ENCODE measurements at regions not wholly inside any gene's neighbourhood (a gene's known extent, or its start where the extent isn't known, plus 50 kb on each side); places are given as distances from the start of the nearest gene placed in this dataset.

- H3K9ac ChIP-seq (ENCODE audit: low read depth, low read length): no peak overlapping the region
- no peak overlapping the region for H3K4me2 ChIP-seq (ENCODE audit: low read length)
- no peaks in the 10 kb centered on the region for H3K4me1 ChIP-seq (ENCODE audit: control insufficient read depth, insufficient read depth, low read length)
- H3K9me3 ChIP-seq (replicated peaks; ENCODE audit: low read length): no peaks in the 10 kb centered on the region
- no peaks in the 10 kb centered on the region for H3K27me3 ChIP-seq (ENCODE audit: control insufficient read depth, insufficient read depth, low read length)
- no peaks in the 10 kb centered on the region for H3K36me3 ChIP-seq (ENCODE audit: insufficient read depth, low read length)
- no peak overlapping the region for H3K4me3 ChIP-seq (ENCODE audit: low read length)
These were observed 880.9 kb downstream of the ANKRD7 start for GRCh38 chr7:119105381-119105780.

- Histone ChIP-seq H3K9ac (ENCODE audit: low read depth, low read length) (no peak overlapping the region), H3K9me3 (replicated peaks; ENCODE audit: low read length) (no peaks in the 10 kb centered on the region), H3K36me3 (ENCODE audit: insufficient read depth, low read length) (no peaks in the 10 kb centered on the region), H3K4me2 (ENCODE audit: low read length) (no peak overlapping the region), H3K4me3 (ENCODE audit: low read length) (no peak overlapping the region), H3K27me3 (ENCODE audit: control insufficient read depth, insufficient read depth, low read length) (no peaks in the 10 kb centered on the region), H3K4me1 (ENCODE audit: control insufficient read depth, insufficient read depth, low read length) (no peaks in the 10 kb centered on the region)
These were observed 898.8 kb downstream of the ANKRD7 start for GRCh38 chr7:119123326-119123725.

- Histone ChIP-seq H3K27me3 (ENCODE audit: control insufficient read depth, insufficient read depth, low read length) (no peaks in the 10 kb centered on the region), H3K36me3 (ENCODE audit: insufficient read depth, low read length) (no peaks in the 10 kb centered on the region), H3K4me2 (ENCODE audit: low read length) (no peak overlapping the region), H3K4me3 (ENCODE audit: low read length) (no peak overlapping the region), H3K9me3 (replicated peaks; ENCODE audit: low read length) (no peaks in the 10 kb centered on the region), H3K9ac (ENCODE audit: low read depth, low read length) (no peak overlapping the region), H3K4me1 (ENCODE audit: control insufficient read depth, insufficient read depth, low read length) (no peaks in the 10 kb centered on the region)
These were observed 903.2 kb downstream of the ANKRD7 start for GRCh38 chr7:119127706-119128105.

GRCh38 chr7:119132436-119132835 is 907.9 kb downstream of the ANKRD7 start:
- H3K27me3 ChIP-seq (ENCODE audit: control insufficient read depth, insufficient read depth, low read length): no peaks in the 10 kb centered on the region
- H3K36me3 ChIP-seq (ENCODE audit: insufficient read depth, low read length): no peaks in the 10 kb centered on the region
- no peaks in the 10 kb centered on the region for H3K9me3 ChIP-seq (replicated peaks; ENCODE audit: low read length)
- no peak overlapping the region for H3K4me2 ChIP-seq (ENCODE audit: low read length)
- H3K9ac ChIP-seq (ENCODE audit: low read depth, low read length): no peak overlapping the region
- H3K4me3 ChIP-seq (ENCODE audit: low read length): no peak overlapping the region
- H3K4me1 ChIP-seq (ENCODE audit: control insufficient read depth, insufficient read depth, low read length): no peaks in the 10 kb centered on the region

- Histone ChIP-seq H3K27me3 (ENCODE audit: control insufficient read depth, insufficient read depth, low read length) (no peaks in the 10 kb centered on the region), H3K4me1 (ENCODE audit: control insufficient read depth, insufficient read depth, low read length) (no peaks in the 10 kb centered on the region), H3K4me2 (ENCODE audit: low read length) (no peak overlapping the region), H3K9ac (ENCODE audit: low read depth, low read length) (no peak overlapping the region), H3K4me3 (ENCODE audit: low read length) (no peak overlapping the region), H3K36me3 (ENCODE audit: insufficient read depth, low read length) (no peaks in the 10 kb centered on the region), H3K9me3 (replicated peaks; ENCODE audit: low read length) (no peaks in the 10 kb centered on the region)
These were observed 942.9 kb downstream of the ANKRD7 start for GRCh38 chr7:119167431-119167830.

GRCh38 chr7:119172043-119172442 is 947.5 kb downstream of the ANKRD7 start:
- Histone ChIP-seq H3K4me3 (ENCODE audit: low read length) (no peak overlapping the region), H3K27me3 (ENCODE audit: control insufficient read depth, insufficient read depth, low read length) (no peaks in the 10 kb centered on the region), H3K36me3 (ENCODE audit: insufficient read depth, low read length) (no peaks in the 10 kb centered on the region), H3K4me1 (ENCODE audit: control insufficient read depth, insufficient read depth, low read length) (no peaks in the 10 kb centered on the region), H3K4me2 (ENCODE audit: low read length) (no peak overlapping the region), H3K9me3 (replicated peaks; ENCODE audit: low read length) (no peaks in the 10 kb centered on the region), H3K9ac (ENCODE audit: low read depth, low read length) (no peak overlapping the region)

- Histone ChIP-seq H3K4me3 (ENCODE audit: low read length) (no peak overlapping the region), H3K4me2 (ENCODE audit: low read length) (no peak overlapping the region), H3K9me3 (replicated peaks; ENCODE audit: low read length) (no peaks in the 10 kb centered on the region), H3K27me3 (ENCODE audit: control insufficient read depth, insufficient read depth, low read length) (no peaks in the 10 kb centered on the region), H3K9ac (ENCODE audit: low read depth, low read length) (no peak overlapping the region), H3K36me3 (ENCODE audit: insufficient read depth, low read length) (no peaks in the 10 kb centered on the region), H3K4me1 (ENCODE audit: control insufficient read depth, insufficient read depth, low read length) (no peaks in the 10 kb centered on the region)
These were observed 951.6 kb downstream of the ANKRD7 start for GRCh38 chr7:119175911-119176627.

- Histone ChIP-seq H3K4me2 (ENCODE audit: low read length) (no peak overlapping the region), H3K9me3 (replicated peaks; ENCODE audit: low read length) (no peaks in the 10 kb centered on the region), H3K9ac (ENCODE audit: low read depth, low read length) (no peak overlapping the region), H3K4me3 (ENCODE audit: low read length) (no peak overlapping the region), H3K36me3 (ENCODE audit: insufficient read depth, low read length) (no peaks in the 10 kb centered on the region), H3K4me1 (ENCODE audit: control insufficient read depth, insufficient read depth, low read length) (no peaks in the 10 kb centered on the region), H3K27me3 (ENCODE audit: control insufficient read depth, insufficient read depth, low read length) (no peaks in the 10 kb centered on the region)
These were observed 953.4 kb downstream of the ANKRD7 start for GRCh38 chr7:119177863-119178262.

GRCh38 chr7:119184124-119184788 is 959.8 kb downstream of the ANKRD7 start:
- Histone ChIP-seq H3K9me3 (replicated peaks; ENCODE audit: low read length) (no peaks in the 10 kb centered on the region), H3K9ac (ENCODE audit: low read depth, low read length) (no peak overlapping the region), H3K4me3 (ENCODE audit: low read length) (no peak overlapping the region), H3K36me3 (ENCODE audit: insufficient read depth, low read length) (no peaks in the 10 kb centered on the region), H3K4me2 (ENCODE audit: low read length) (no peak overlapping the region), H3K27me3 (ENCODE audit: control insufficient read depth, insufficient read depth, low read length) (no peaks in the 10 kb centered on the region), H3K4me1 (ENCODE audit: control insufficient read depth, insufficient read depth, low read length) (no peaks in the 10 kb centered on the region)

GRCh38 chr7:119196183-119196582 is 971.7 kb downstream of the ANKRD7 start:
- H3K4me3 ChIP-seq (ENCODE audit: low read length): no peak overlapping the region
- H3K27me3 ChIP-seq (ENCODE audit: control insufficient read depth, insufficient read depth, low read length): no peaks in the 10 kb centered on the region
- no peak overlapping the region for H3K9ac ChIP-seq (ENCODE audit: low read depth, low read length)
- no peaks in the 10 kb centered on the region for H3K9me3 ChIP-seq (replicated peaks; ENCODE audit: low read length)
- no peak overlapping the region for H3K4me2 ChIP-seq (ENCODE audit: low read length)
- H3K36me3 ChIP-seq (ENCODE audit: insufficient read depth, low read length): no peaks in the 10 kb centered on the region
- no peaks in the 10 kb centered on the region for H3K4me1 ChIP-seq (ENCODE audit: control insufficient read depth, insufficient read depth, low read length)

GRCh38 chr7:119197172-119197876 is 972.8 kb downstream of the ANKRD7 start:
- no peaks in the 10 kb centered on the region for H3K27me3 ChIP-seq (ENCODE audit: control insufficient read depth, insufficient read depth, low read length)
- H3K9ac ChIP-seq (ENCODE audit: low read depth, low read length): no peak overlapping the region
- H3K4me1 ChIP-seq (ENCODE audit: control insufficient read depth, insufficient read depth, low read length): no peaks in the 10 kb centered on the region
- H3K36me3 ChIP-seq (ENCODE audit: insufficient read depth, low read length): no peaks in the 10 kb centered on the region
- H3K9me3 ChIP-seq (replicated peaks; ENCODE audit: low read length): no peaks in the 10 kb centered on the region
- H3K4me3 ChIP-seq (ENCODE audit: low read length): no peak overlapping the region
- H3K4me2 ChIP-seq (ENCODE audit: low read length): no peak overlapping the region
